ENCODE measurements at regions not wholly inside any gene's neighbourhood (a gene's known extent, or its start where the extent isn't known, plus 50 kb on each side); places are given as distances from the start of the nearest gene placed in this dataset.

DNA sequence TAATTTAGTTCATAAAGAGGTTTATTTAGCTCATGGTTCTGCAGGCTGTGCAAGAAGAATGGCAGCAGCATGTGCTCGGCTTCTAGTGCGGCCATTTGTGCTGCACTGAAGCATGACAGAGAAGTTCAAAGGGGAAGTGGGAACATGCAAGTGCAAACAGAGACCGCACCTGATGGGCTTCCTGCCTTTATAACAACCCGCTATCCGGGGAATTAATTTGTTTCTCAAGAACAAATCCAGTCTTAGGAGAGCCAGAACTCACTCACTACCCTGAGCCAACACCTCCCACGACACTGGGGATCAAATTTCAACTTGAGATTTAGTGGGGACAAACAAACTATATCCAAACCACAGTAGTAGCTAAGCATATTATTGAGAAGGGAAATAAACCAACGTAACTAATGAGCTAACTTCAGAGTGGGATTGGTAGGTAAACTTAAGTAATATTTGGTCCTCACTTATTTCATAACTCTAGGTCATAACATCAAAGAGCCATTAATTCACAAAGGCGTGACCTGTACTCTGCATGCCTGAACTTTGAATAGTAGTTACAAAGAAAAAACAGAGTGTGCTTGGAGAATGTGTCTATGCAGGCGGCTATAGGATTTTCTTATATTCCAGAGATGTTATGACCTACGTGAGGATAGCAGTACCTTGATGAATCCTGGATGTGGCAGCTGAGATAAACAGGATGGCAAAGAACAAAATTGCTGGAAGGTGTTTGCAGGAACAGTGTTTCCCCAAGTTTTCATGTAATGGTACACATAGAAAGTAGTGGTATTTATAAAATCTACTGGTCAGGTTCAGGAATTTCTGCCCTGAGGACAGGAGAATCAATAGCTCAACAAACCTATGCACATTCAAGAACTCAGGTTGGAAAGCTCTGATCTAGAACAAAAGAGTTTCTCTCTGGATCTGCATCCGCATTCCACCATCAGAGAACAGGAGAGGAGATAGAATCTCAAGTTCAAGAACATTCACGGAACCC lies 845.9 kb upstream of the ID2 start:
- Histone ChIP-seq H3K4me2 (ENCODE audit: low read length) (no peak overlapping the region), H3K4me3 (ENCODE audit: low read length) (no peak overlapping the region), H3K9me3 (replicated peaks; ENCODE audit: low read length) (no peaks in the 10 kb centered on the region), H3K4me1 (ENCODE audit: control insufficient read depth, insufficient read depth, low read length) (peaks cover 6% of the 10 kb centered on the region), H3K9ac (ENCODE audit: low read depth, low read length) (no peak overlapping the region), H3K27me3 (ENCODE audit: control insufficient read depth, insufficient read depth, low read length) (no peaks in the 10 kb centered on the region), H3K36me3 (ENCODE audit: insufficient read depth, low read length) (no peaks in the 10 kb centered on the region)

DNA sequence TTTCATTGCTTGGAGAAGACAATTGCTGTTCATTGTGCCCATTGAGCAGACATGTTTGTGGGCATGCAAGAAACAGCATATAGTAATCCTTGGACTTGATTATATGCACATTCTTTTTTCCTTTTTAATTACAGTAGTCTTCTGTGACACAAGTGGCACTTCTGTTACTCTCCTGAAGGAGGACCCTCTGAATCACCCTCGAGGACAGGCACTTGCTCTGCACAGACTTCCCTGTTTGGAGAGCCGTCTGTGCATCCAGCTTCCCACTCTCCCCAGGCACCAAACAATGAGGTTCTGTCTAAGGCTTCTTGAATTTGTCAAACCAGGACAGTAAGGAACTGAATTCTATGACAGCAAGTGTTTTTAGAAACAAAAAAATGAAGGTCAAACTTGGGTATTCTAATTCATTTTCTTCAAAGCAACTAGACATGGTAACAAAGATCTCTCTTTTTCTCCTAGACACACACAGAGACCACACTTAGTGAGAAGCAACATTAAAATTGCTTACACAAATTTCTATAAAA lies 844.6 kb upstream of the ID2 start:
- Histone ChIP-seq H3K36me3 (ENCODE audit: insufficient read depth, low read length) (no peaks in the 10 kb centered on the region), H3K9me3 (replicated peaks; ENCODE audit: low read length) (no peaks in the 10 kb centered on the region), H3K4me1 (ENCODE audit: control insufficient read depth, insufficient read depth, low read length) (peaks cover 9% of the 10 kb centered on the region), H3K4me3 (ENCODE audit: low read length) (no peak overlapping the region), H3K4me2 (ENCODE audit: low read length) (no peak overlapping the region), H3K9ac (ENCODE audit: low read depth, low read length) (no peak overlapping the region), H3K27me3 (ENCODE audit: control insufficient read depth, insufficient read depth, low read length) (no peaks in the 10 kb centered on the region)

DNA sequence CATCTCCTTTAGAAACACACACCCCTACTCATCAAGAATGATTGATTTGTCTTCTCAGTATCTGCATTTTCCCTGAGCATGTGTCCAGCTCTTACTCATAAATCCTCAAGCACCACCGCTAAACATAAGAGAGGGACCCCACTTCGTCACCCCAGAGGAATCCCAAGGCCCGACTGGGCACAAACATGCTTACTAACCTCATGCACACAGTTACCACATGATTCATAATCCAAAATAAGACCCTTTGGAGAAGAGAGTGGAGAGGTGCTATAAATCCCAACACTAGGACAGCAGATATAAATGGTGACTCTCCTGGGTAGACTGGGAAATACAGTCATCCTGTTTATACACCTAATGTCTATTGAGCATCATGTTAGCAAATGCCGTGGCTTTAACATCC lies 843.2 kb upstream of the ID2 start:
- H3K27me3 ChIP-seq (ENCODE audit: control insufficient read depth, insufficient read depth, low read length), result no peaks in the 10 kb centered on the region
- no peak overlapping the region for H3K4me2 ChIP-seq (ENCODE audit: low read length)
- peaks cover 9% of the 10 kb centered on the region for H3K4me1 ChIP-seq (ENCODE audit: control insufficient read depth, insufficient read depth, low read length)
- no peak overlapping the region for H3K4me3 ChIP-seq (ENCODE audit: low read length)
- H3K9ac ChIP-seq (ENCODE audit: low read depth, low read length), result no peak overlapping the region
- no peaks in the 10 kb centered on the region for H3K36me3 ChIP-seq (ENCODE audit: insufficient read depth, low read length)
- no peaks in the 10 kb centered on the region for H3K9me3 ChIP-seq (replicated peaks; ENCODE audit: low read length)

DNA sequence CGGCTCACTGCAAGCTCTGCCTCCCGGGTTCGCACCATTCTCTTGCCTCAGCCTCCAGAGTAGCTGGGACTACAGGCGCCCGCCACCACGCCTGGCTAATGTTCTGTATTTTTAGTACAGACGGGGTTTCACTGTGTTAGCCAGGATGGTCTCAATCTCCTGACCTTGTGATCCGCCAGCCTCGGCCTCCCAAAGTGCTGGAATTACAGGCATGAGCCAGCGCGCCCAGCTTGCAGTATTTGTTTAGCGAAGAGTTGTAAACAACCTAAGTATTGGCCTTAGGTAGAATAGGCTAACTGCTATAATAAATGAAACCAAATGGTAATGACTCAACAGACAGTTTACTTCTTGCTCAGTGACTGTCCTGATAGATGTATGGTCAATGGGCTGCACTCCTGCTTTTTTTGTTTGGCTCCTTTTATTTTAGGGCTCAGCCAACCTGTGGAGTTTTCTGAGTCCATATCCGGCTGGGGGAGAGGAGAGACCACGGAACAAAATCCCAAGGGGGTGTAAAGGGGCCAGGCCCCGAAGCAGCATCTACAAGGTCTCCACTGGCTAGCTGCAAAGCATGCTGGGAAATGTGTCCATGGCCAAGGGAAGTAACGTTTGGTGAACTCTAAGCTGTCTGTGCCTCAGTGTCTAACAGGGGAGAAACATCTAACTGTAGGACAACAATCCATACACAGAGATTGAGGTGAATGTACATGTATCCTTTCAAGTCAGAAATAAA lies 841.0 kb upstream of the ID2 start:
- H3K9me3 ChIP-seq (replicated peaks; ENCODE audit: low read length), result no peaks in the 10 kb centered on the region
- H3K9ac ChIP-seq (ENCODE audit: low read depth, low read length), result no peak overlapping the region
- no peaks in the 10 kb centered on the region for H3K27me3 ChIP-seq (ENCODE audit: control insufficient read depth, insufficient read depth, low read length)
- H3K4me3 ChIP-seq (ENCODE audit: low read length), result no peak overlapping the region
- H3K4me2 ChIP-seq (ENCODE audit: low read length), result no peak overlapping the region
- no peaks in the 10 kb centered on the region for H3K36me3 ChIP-seq (ENCODE audit: insufficient read depth, low read length)
- peaks cover 15% of the 10 kb centered on the region for H3K4me1 ChIP-seq (ENCODE audit: control insufficient read depth, insufficient read depth, low read length)

DNA sequence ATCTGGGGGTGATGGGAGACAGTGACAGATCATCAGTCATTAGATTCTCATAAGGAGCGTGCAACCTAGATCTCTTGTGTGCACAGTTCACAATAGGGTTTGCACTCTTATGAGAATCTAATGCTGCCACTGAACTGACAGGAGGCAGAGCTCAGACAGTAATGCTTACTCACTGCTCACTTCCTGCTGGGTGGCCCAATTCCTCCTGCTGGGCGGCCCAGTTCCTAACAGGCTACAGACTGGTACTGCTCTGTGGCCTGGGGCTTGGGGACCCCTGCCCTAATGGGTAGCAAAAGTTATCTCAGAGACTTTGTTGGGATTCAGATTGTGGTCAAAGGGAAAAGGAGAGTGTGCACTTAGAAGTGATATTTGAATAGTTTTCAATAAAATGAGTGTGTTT lies 840.1 kb upstream of the ID2 start:
- Histone ChIP-seq H3K4me2 (ENCODE audit: low read length) (no peak overlapping the region), H3K9me3 (replicated peaks; ENCODE audit: low read length) (no peaks in the 10 kb centered on the region), H3K9ac (ENCODE audit: low read depth, low read length) (no peak overlapping the region), H3K36me3 (ENCODE audit: insufficient read depth, low read length) (no peaks in the 10 kb centered on the region), H3K27me3 (ENCODE audit: control insufficient read depth, insufficient read depth, low read length) (no peaks in the 10 kb centered on the region), H3K4me3 (ENCODE audit: low read length) (no peak overlapping the region), H3K4me1 (ENCODE audit: control insufficient read depth, insufficient read depth, low read length) (peaks cover 11% of the 10 kb centered on the region)

DNA sequence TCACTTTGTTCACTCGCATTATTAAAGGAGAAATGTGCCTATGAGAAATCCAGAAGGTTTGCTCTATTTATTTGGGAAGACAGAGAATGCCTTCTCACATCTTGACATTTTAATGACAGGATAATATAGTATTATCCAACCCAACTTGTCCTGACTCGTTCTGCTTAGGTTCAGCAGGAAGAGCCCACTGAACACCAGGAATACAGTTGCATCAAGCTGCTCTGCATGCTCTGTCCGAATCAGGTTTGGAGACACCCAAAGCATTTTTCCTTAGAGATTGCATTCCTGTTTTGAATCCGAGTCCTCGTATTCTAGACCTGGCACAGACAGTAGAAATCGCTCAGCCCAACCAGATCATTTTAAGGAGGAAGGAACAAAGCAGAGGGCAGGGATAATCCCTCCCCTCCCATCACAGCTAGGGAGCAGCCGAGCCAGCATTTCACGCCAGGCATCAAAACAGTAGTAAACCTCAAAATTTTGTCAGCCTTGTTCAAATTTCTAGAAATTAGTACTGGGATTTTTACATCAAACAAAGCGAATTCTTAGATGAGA lies 837.4 kb upstream of the ID2 start:
- H3K4me3 ChIP-seq (ENCODE audit: low read length), result no peak overlapping the region
- no peak overlapping the region for H3K9ac ChIP-seq (ENCODE audit: low read depth, low read length)
- no peaks in the 10 kb centered on the region for H3K36me3 ChIP-seq (ENCODE audit: insufficient read depth, low read length)
- peaks cover 15% of the 10 kb centered on the region for H3K4me1 ChIP-seq (ENCODE audit: control insufficient read depth, insufficient read depth, low read length)
- no peak overlapping the region for H3K4me2 ChIP-seq (ENCODE audit: low read length)
- H3K9me3 ChIP-seq (replicated peaks; ENCODE audit: low read length), result no peaks in the 10 kb centered on the region
- H3K27me3 ChIP-seq (ENCODE audit: control insufficient read depth, insufficient read depth, low read length), result no peaks in the 10 kb centered on the region

DNA sequence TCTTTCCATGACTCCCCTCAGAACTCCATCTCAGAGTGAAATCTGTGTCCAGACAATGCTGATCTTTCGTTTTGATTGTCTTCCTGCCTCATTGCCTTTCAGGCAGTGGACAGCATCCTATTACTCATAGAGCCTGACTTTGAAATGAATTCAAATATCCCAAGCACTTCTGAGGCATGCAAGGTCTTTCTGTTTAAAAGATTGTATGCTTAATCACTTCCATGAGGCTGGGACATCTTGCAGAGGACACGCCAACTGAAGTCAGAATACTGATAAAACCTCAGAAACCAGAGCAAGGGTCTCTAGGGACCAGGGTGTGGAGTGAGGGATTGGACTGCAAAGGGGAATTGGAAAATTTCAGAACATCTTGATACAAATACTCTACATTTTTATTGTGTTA lies 836.5 kb upstream of the ID2 start:
- H3K4me3 ChIP-seq (ENCODE audit: low read length), result no peak overlapping the region
- peaks cover 15% of the 10 kb centered on the region for H3K4me1 ChIP-seq (ENCODE audit: control insufficient read depth, insufficient read depth, low read length)
- H3K36me3 ChIP-seq (ENCODE audit: insufficient read depth, low read length), result no peaks in the 10 kb centered on the region
- H3K9me3 ChIP-seq (replicated peaks; ENCODE audit: low read length), result no peaks in the 10 kb centered on the region
- peak overlapping the region; percentile 20 for H3K4me2 ChIP-seq (ENCODE audit: low read length)
- H3K27me3 ChIP-seq (ENCODE audit: control insufficient read depth, insufficient read depth, low read length), result no peaks in the 10 kb centered on the region
- H3K9ac ChIP-seq (ENCODE audit: low read depth, low read length), result no peak overlapping the region

DNA sequence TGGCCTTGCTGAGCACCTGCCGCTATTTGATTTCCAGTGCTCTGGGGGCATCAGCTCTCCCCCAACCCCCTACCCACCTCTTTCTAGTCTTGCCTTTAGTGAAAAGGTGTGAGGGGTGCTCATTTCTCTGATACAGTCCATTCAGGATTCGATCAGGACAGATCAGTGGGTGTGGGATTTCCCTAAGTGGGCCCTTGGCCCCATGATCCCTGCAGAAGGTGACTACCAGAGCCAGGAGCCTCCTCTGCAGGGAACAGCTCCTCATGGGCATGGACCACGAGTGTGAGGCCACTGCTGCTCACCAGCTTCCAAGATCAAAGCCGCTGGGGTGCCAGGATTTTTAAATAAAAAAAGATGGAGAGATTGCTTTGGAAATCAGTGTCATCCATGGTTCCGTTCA lies 835.2 kb upstream of the ID2 start:
- no peaks in the 10 kb centered on the region for H3K9me3 ChIP-seq (replicated peaks; ENCODE audit: low read length)
- H3K4me1 ChIP-seq (ENCODE audit: control insufficient read depth, insufficient read depth, low read length), result peaks cover 15% of the 10 kb centered on the region
- no peak overlapping the region for H3K4me2 ChIP-seq (ENCODE audit: low read length)
- no peaks in the 10 kb centered on the region for H3K36me3 ChIP-seq (ENCODE audit: insufficient read depth, low read length)
- H3K9ac ChIP-seq (ENCODE audit: low read depth, low read length), result no peak overlapping the region
- no peak overlapping the region for H3K4me3 ChIP-seq (ENCODE audit: low read length)
- no peaks in the 10 kb centered on the region for H3K27me3 ChIP-seq (ENCODE audit: control insufficient read depth, insufficient read depth, low read length)

DNA sequence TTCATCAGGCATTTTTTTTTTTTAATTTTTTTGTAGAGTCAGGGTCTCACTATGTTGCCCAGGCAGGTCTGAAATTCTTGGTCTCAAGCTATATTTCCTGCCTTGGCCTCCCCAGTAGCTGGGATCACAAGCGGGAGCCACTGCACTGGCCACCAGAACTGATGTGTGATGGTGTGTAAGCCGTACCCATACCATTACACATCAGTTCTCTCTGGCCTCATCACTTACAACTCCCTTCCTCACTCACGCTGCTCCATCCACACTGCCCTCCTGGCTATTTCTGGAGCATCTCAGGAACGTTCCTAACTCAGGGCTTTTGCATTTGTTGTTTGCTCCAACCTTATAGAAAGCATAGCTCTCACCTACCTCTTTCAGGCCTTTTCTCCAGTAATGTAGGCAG lies 834.5 kb upstream of the ID2 start:
- Histone ChIP-seq H3K9me3 (replicated peaks; ENCODE audit: low read length) (no peaks in the 10 kb centered on the region), H3K4me2 (ENCODE audit: low read length) (no peak overlapping the region), H3K4me3 (ENCODE audit: low read length) (no peak overlapping the region), H3K27me3 (ENCODE audit: control insufficient read depth, insufficient read depth, low read length) (no peaks in the 10 kb centered on the region), H3K9ac (ENCODE audit: low read depth, low read length) (no peak overlapping the region), H3K4me1 (ENCODE audit: control insufficient read depth, insufficient read depth, low read length) (peaks cover 12% of the 10 kb centered on the region), H3K36me3 (ENCODE audit: insufficient read depth, low read length) (no peaks in the 10 kb centered on the region)

DNA sequence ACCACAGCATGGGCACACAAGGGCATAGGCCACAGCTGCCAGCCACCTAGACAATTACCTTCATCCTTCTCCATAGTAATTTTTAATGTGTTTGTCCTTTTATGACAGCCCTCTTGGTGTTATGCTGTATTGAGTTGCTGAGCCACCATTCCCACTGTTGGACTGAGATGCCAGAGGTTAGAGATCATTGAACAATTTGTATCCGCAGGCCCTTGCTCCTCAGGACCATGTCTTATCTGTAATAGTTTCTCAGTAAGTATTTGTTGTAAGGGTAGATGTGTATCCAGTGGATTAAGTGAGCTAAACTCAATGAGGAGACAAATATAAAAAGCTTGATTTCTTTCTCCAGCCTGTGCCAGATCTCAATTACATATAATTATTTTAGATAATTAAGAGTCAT lies 832.8 kb upstream of the ID2 start:
- Histone ChIP-seq H3K9ac (ENCODE audit: low read depth, low read length) (no peak overlapping the region), H3K36me3 (ENCODE audit: insufficient read depth, low read length) (no peaks in the 10 kb centered on the region), H3K27me3 (ENCODE audit: control insufficient read depth, insufficient read depth, low read length) (no peaks in the 10 kb centered on the region), H3K9me3 (replicated peaks; ENCODE audit: low read length) (no peaks in the 10 kb centered on the region), H3K4me3 (ENCODE audit: low read length) (no peak overlapping the region), H3K4me1 (ENCODE audit: control insufficient read depth, insufficient read depth, low read length) (peaks cover 12% of the 10 kb centered on the region), H3K4me2 (ENCODE audit: low read length) (no peak overlapping the region)

DNA sequence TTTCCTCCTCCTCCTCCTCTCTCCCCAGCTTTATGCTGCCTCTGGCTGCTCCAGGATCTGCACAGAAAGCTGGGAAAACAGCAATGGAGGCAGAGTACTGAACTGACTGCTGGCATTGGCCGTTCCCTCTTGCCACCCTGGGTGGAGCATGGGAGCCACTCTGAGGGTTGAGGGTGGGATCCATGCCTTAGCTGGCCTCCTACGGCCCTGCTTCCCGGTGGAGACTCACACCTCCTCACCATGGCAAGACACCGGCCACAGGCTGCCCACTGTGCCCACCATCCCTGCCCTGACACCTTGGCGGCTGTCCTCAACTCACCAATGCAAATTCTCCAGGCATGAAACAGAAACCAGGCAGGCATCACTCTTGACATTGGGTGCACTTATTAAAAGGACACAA lies 832.3 kb upstream of the ID2 start:
- H3K9ac ChIP-seq (ENCODE audit: low read depth, low read length), result no peak overlapping the region
- H3K4me2 ChIP-seq (ENCODE audit: low read length), result no peak overlapping the region
- H3K27me3 ChIP-seq (ENCODE audit: control insufficient read depth, insufficient read depth, low read length), result no peaks in the 10 kb centered on the region
- no peak overlapping the region for H3K4me3 ChIP-seq (ENCODE audit: low read length)
- no peaks in the 10 kb centered on the region for H3K9me3 ChIP-seq (replicated peaks; ENCODE audit: low read length)
- peaks cover 9% of the 10 kb centered on the region for H3K4me1 ChIP-seq (ENCODE audit: control insufficient read depth, insufficient read depth, low read length)
- H3K36me3 ChIP-seq (ENCODE audit: insufficient read depth, low read length), result no peaks in the 10 kb centered on the region

Data from skeletal muscle satellite cell (primary cell).